ENCODE measurements at regions not wholly inside any gene's neighbourhood (a gene's known extent, or its start where the extent isn't known, plus 50 kb on each side); places are given as distances from the start of the nearest gene placed in this dataset.

GRCh38 chr6:14509120-14509519 lies 391.5 kb downstream of the CD83 start:
- TF ChIP-seq E2F4 (IDR thresholded peaks at IDR 0.05; ENCODE audit: low read depth, low read length) (no peak), POLR2AphosphoS5 (IDR thresholded peaks at IDR 0.05; ENCODE audit: low read length) (no peak), SUPT20H (IDR thresholded peaks at IDR 0.05; ENCODE audit: borderline replicate concordance, control insufficient read depth, low read depth, low read length) (no peak), BCLAF1 (IDR thresholded peaks at IDR 0.05) (no peak), NRF1 (conservative IDR thresholded peaks at IDR 0.05; ENCODE audit: low read depth, low read length) (no peak), POU2F2 (IDR thresholded peaks at IDR 0.05; ENCODE audit: borderline replicate concordance, low read depth, low read length) (no peak)

All from GM12878 (cell line).